Naive B cell (primary cell): ENCODE measurements at regions not wholly inside any gene's neighbourhood (a gene's known extent, or its start where the extent isn't known, plus 50 kb on each side); places are given as distances from the start of the nearest gene placed in this dataset.

Experiments used
- ATAC-seq, 2 donors: fragments of 150-1000 bp; cut with Tn5 transposase; 2 replicates each; pipeline ENCODE4 v1.10.0; 2021; ENCODE audit warnings: low read depth in 2 of 2, mild to moderate bottlenecking in 2 of 2, moderate library complexity in 2 of 2
- DNase-seq: peaks from one replicate; pipeline ENCODE4 v3.0.0; 2022
- H3K27ac Mint-ChIP-seq, 6 donors: one replicate each; pipeline ENCODE4 v1.8.0; 2020 to 2022; ENCODE audit warnings: mild to moderate bottlenecking in 6 of 6, mixed read lengths in 6 of 6, moderate library complexity in 5 of 6, inconsistent platforms in 2 of 6
- H3K27me3 Mint-ChIP-seq, 3 donors: one replicate each; pipeline ENCODE4 v1.8.0; 2021 to 2022; ENCODE audit warnings: mixed read lengths in 3 of 3, mild to moderate bottlenecking in 1 of 3
- H3K36me3 Mint-ChIP-seq, 2 donors: one replicate each; pipeline ENCODE4 v1.8.0; 2020 to 2022; ENCODE audit warnings: mixed read lengths in 2 of 2, inconsistent platforms in 1 of 2, mild to moderate bottlenecking in 1 of 2
- H3K4me1 Mint-ChIP-seq, 3 donors: one replicate each; pipeline ENCODE4 v1.8.0; 2020 to 2022; ENCODE audit warnings: mixed read lengths in 3 of 3, inconsistent platforms in 1 of 3, mild to moderate bottlenecking in 1 of 3, moderate library complexity in 1 of 3
- H3K4me3 Mint-ChIP-seq, 8 donors: one replicate each; pipeline ENCODE4 v1.8.0; 2020 to 2022; ENCODE audit warnings: mild to moderate bottlenecking in 8 of 8, mixed read lengths in 8 of 8, moderate library complexity in 8 of 8, inconsistent platforms in 2 of 8
- H3K9me3 Mint-ChIP-seq, 7 donors: one replicate each; pipeline ENCODE4 v1.8.0; 2020 to 2022; ENCODE audit warnings: mixed read lengths in 7 of 7, mild to moderate bottlenecking in 5 of 7, inconsistent platforms in 2 of 7, moderate library complexity in 1 of 7

DNA sequence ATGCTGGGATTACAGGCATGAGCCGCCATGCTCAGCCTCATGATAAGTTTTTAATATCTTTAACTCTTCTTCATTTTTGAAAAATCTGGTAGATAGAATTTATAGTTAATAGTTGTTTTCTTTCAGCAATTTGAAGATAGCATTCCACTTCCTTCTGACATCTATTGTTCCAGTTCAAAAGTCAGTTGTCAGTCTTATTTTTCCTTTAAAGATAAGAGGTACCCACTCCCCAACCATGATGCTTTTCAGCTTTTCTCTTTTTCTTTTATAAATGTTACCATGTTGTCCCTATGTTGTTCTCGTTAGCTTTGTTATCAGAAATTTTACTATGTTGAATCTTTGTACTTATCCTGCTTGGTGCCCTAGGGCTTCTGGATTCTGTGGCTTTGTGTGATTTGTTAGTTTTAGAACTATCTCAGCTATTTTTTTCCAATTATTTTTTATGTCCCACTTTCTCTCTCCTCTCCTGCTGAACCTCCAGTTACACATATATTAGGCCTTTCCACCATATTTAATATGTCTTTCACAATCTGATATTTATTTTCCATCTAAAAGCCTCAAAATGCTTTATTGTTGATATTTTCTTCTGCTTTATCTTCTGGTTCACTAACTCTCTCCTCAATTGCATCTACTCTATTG, 181.6 kb upstream of the FOXN3 start:
- H3K27me3 Mint-ChIP-seq: no peaks in the 10 kb centered on the region
- no peak overlapping the region for H3K4me3 Mint-ChIP-seq
- peaks cover 0 to 12% (median 5%) of the 10 kb centered on the region in 3 donors for H3K4me1 Mint-ChIP-seq
- peak overlapping the region in 3 of 6 donors; percentile 3 to 83 (median 42) for H3K27ac Mint-ChIP-seq
- ATAC-seq (no peak), DNase-seq (no peak)
- H3K36me3 Mint-ChIP-seq: peaks cover 34 to 41% of the 10 kb centered on the region in 2 donors
- H3K9me3 Mint-ChIP-seq: peaks cover 5 to 54% (median 41%) of the 10 kb centered on the region in 7 donors

DNA sequence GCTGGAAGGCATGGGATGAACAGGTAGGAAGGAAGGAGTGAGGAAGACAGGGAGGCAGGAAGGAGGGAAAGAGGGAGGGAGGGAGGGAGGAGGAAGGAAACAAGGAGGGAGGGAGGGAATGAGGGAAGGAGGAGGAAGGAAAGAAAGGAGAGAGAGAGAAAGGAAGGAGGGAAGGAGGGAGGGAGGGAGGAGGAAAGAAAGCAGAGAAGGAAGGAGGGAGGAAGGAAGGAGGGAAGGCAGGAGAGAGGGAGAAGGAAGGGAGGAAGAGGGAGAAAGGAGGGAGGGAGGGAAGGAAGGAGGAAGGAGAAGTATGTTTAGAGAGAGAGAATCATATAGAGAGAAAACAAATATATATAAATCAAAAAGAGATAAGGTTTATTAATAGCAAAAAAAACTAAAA, 175.9 kb upstream of the FOXN3 start:
- no peak overlapping the region for H3K4me3 Mint-ChIP-seq
- DNase-seq (no peak), ATAC-seq (no peak)
- peaks cover 6 to 55% (median 35%) of the 10 kb centered on the region in 7 donors for H3K9me3 Mint-ChIP-seq
- H3K36me3 Mint-ChIP-seq: peaks cover 38 to 39% of the 10 kb centered on the region in 2 donors
- H3K27me3 Mint-ChIP-seq: no peaks in the 10 kb centered on the region
- peaks cover 33 to 50% (median 35%) of the 10 kb centered on the region in 3 donors for H3K4me1 Mint-ChIP-seq
- H3K27ac Mint-ChIP-seq: peak overlapping the region in 4 of 6 donors; percentile 1 to 65 (median 54)

DNA sequence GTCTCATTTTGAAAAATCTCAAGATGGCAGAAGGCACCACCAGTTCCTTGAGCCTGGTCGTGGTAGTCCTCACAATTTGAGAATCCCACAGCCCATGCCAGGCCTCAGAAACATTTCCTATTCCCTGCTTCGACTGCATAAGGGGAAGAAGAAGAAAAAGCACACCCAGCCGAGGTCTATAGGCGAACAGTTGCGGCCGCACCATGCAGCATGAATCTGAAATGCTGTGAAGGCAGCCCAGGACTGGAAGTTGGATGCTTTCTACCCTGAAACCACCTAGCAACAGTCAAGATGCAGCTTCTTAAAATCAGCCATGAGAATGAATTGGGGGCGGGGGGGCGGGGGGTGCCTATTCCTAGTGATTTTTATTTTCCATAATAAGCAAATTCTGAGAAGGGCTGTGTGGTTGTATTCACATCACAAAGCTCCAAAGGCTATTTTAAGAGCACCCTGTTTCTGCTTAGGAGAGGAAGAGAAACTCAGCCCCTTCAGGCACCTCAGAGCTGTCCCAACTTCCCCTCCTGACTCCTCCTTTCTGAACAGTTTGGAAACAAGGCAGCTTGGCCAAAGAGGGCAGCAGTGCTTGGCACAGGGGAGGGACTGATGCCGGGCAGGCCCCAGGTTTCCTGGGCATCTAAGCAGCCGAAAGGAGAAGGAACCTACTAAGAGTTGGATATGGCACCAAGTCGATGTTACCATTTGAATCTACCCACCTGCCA, 172.5 kb upstream of the FOXN3 start:
- DNase-seq (peak; percentile 40), ATAC-seq (peak; percentile 92 to 95)
- Mint-ChIP-seq H3K36me3 (peaks cover 23% of the 10 kb centered on the region in 2 donors), H3K4me3 (peak overlapping the region; percentile 18 to 89 (median 76)), H3K27ac (peak overlapping the region; percentile 65 to 91 (median 88)), H3K27me3 (no peaks in the 10 kb centered on the region), H3K9me3 (peaks cover 6 to 35% (median 17%) of the 10 kb centered on the region in 7 donors), H3K4me1 (peaks cover 51 to 75% (median 55%) of the 10 kb centered on the region in 3 donors)

DNA sequence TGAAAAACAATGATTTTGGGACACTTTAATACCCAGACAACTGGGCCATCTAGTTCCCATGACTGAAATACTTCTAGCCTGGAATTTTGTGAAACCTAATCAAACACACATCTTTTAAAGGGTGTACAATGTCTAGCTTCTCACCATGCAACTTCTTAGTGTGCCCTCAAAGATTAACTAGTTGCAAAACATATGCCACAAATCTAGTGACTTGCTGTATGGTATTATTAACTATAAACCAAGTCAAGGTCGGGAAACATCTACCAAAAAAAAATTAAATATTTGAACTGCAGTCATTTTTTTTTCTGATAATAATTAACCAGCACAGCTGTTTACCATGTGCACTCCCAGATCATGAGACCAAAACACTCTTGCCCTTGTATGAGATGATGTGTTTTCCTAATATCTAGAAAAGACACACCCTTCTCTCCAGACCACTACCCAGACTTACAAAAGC, 171.8 kb upstream of the FOXN3 start:
- Mint-ChIP-seq H3K4me1 (peaks cover 51 to 76% (median 56%) of the 10 kb centered on the region in 3 donors), H3K4me3 (peak overlapping the region; percentile 18 to 89 (median 76)), H3K9me3 (peaks cover 6 to 30% (median 14%) of the 10 kb centered on the region in 7 donors), H3K36me3 (peaks cover 16 to 23% of the 10 kb centered on the region in 2 donors), H3K27me3 (no peaks in the 10 kb centered on the region), H3K27ac (peak overlapping the region; percentile 55 to 85 (median 70))
- DNase-seq: no peak
- no peak for ATAC-seq

DNA sequence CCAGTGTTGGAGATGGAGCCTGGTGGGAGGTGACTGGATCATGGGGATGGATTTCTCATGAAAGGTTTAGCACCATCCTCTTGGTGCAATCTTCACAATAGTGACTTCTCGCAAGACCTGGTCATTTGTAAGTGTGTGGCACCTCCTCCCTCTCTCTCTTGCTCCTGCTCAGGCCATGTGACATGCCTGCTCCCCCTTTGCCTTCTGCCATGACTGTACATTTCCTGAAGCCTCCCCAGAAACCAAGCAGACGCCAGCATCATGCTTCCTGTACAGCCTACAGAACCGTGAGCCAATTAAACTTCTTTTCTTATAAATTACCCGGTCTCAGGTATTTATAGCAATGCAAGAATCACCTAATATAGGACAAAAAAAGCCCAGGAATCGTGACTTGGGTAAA, 171.0 kb upstream of the FOXN3 start:
- Mint-ChIP-seq H3K9me3 (peaks cover 6 to 26% (median 12%) of the 10 kb centered on the region in 7 donors), H3K27me3 (no peaks in the 10 kb centered on the region), H3K27ac (peak overlapping the region; percentile 62 to 91 (median 76)), H3K4me1 (peaks cover 55 to 79% (median 62%) of the 10 kb centered on the region in 3 donors), H3K36me3 (peaks cover 16 to 22% of the 10 kb centered on the region in 2 donors), H3K4me3 (peak overlapping the region in 5 of 8 donors; percentile 26 to 80 (median 69))
- ATAC-seq: no peak
- no peak for DNase-seq

DNA sequence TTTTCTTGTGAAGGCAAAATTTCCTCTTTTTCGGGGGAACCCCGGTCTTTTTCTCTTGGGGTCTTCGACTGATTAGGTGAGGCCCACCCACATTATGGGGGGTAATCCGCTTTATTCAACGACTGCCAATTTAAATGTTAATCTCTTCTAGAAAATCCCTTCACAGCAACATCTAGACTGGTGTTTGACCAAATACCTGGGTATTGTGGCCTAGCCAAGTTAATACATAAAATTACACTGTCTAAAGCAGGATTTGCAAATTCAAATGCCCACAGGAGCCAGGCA, 170.0 kb upstream of the FOXN3 start:
- H3K27ac Mint-ChIP-seq: peak overlapping the region in 2 of 6 donors; percentile 17 to 28
- peaks cover 9 to 16% of the 10 kb centered on the region in 2 donors for H3K36me3 Mint-ChIP-seq
- peaks cover 55 to 71% (median 61%) of the 10 kb centered on the region in 3 donors for H3K4me1 Mint-ChIP-seq
- DNase-seq (no peak), ATAC-seq (no peak)
- no peaks in the 10 kb centered on the region for H3K27me3 Mint-ChIP-seq
- peak overlapping the region in 2 of 8 donors; percentile 28 to 42 for H3K4me3 Mint-ChIP-seq
- peaks cover 0 to 18% (median 12%) of the 10 kb centered on the region in 7 donors for H3K9me3 Mint-ChIP-seq

DNA sequence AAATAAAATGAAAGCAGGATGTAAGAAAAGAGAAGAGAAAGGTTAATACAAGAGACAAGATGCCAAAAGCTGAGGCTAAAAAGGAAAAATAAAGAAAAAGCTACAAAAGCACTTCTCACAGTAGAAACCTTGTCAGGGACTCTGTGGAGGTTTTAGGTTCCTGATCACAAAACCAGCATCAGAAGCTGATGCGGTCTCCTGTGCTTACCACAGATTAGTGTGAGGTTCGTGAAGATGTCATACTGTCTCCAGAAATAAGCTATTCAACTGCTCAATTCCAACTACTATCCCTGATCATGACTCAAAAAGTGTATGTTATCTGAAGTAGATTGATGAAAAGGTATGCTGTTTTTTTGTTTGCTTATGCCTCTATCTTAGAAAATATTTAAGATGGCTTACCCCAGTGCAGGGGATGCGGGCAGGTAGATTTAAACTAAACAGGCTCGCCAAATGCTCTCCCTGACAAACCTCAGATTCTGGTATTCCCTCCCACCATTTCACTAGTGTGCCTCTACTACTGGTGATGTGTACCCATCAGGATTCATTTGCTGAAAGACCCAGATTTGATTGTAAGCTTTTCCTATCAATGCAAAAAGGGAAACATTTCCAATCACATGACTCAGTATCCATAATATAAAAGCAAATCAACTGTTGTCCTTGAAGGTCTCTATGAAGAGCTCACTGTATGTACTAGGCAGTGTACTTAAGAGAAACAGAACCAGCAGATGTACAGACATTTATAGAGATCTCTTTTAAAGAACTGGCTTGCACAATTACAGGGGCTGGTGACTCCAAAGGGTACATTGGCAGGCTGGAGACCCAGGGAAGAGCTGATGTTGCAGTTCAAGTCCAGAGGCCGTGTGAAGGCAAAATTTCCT, 169.5 kb upstream of the FOXN3 start:
- H3K4me3 Mint-ChIP-seq: peak overlapping the region in 2 of 8 donors; percentile 15 to 58
- peak overlapping the region in 5 of 6 donors; percentile 7 to 85 (median 62) for H3K27ac Mint-ChIP-seq
- DNase-seq (no peak), ATAC-seq (no peak)
- peaks cover 7 to 15% of the 10 kb centered on the region in 2 donors for H3K36me3 Mint-ChIP-seq
- no peaks in the 10 kb centered on the region for H3K27me3 Mint-ChIP-seq
- H3K9me3 Mint-ChIP-seq: peaks cover 0 to 12% (median 7%) of the 10 kb centered on the region in 7 donors
- H3K4me1 Mint-ChIP-seq: peaks cover 55 to 65% (median 58%) of the 10 kb centered on the region in 3 donors

DNA sequence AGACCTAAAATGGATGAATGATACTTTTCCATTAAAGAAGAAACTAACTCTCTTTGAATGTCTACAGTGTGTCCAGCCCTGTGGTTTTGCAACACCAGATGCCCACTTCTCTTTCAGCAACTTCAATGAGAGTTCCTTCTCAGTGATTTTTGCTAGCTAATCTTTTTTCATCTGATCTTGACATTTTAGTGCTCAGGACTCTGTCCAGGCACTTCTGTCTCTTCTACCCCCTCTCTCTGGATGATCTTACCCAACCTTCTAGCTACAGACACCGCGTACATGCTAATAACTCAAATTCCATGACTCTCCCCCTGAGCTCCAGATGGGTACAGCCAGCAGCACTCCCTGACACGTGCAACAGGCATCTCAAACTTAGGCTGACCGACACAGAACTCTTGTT, 161.1 kb upstream of the FOXN3 start:
- Mint-ChIP-seq H3K9me3 (no peaks in the 10 kb centered on the region), H3K27me3 (no peaks in the 10 kb centered on the region), H3K4me1 (peaks cover 32 to 38% (median 35%) of the 10 kb centered on the region in 3 donors), H3K27ac (peak overlapping the region in 3 of 6 donors; percentile 1 to 45 (median 43)), H3K36me3 (peaks cover 12 to 15% of the 10 kb centered on the region in 2 donors), H3K4me3 (no peak overlapping the region)
- DNase-seq: no peak
- ATAC-seq: no peak

DNA sequence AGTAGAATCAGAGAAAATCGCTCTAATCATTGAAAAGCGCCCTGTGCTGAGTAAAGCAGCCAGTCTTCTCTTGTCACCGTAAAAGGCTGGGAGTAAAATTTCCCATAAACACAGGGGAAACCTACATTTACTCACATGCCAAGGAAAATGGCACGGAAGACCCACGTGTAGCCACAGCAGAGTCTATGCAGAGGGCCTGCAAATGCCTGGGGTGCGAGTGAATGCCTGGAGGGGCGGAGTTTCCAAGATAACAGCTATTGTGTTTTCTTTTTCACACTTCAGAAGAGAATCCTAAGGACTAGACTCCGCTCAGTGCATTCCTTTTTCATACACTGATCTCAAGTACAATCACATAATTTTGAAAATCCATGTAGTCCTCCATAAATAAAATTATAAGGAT, 159.9 kb upstream of the FOXN3 start:
- H3K4me1 Mint-ChIP-seq: peaks cover 37 to 48% (median 41%) of the 10 kb centered on the region in 3 donors
- no peak for DNase-seq
- H3K27ac Mint-ChIP-seq: no peak overlapping the region
- peaks cover 10 to 12% of the 10 kb centered on the region in 2 donors for H3K36me3 Mint-ChIP-seq
- no peaks in the 10 kb centered on the region for H3K27me3 Mint-ChIP-seq
- no peak overlapping the region for H3K4me3 Mint-ChIP-seq
- no peaks in the 10 kb centered on the region for H3K9me3 Mint-ChIP-seq
- ATAC-seq: no peak

DNA sequence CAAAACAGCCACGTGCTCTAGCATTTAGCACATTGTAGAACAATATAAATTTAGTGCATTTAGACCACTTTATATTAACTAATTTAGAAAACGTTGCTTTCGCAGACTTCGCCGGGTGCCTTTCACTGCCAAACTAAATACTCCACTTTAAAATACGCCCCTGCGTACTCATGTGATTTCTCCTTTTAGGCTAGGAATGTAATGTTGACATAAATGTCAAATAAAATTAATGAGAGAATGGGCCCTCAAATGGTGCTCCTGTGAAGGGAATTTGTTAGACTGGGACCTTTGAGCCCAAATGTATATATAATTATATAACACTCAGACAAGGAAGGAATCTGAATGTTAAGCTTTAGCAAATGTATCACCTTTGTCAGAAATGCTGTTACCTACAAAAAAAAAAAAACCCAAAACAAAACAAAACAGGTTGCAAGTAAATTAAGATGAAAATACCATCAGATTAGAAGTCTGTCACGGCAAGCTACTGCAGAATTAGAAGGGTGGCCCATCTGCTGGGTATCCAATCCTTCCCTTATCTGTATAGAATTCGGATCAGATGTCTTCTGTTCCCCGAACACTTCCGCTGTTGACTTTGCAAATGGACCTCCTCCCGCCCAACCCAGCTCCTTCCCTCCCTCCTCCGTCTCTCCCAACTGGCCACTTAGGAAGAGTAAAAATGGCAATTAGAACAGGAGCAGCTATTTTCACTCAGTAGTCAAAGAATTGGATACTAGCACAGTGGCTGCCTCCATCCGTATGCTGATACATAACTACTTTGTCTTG, 159.3 kb upstream of the FOXN3 start:
- H3K4me3 Mint-ChIP-seq: peak overlapping the region in 1 of 8 donors; percentile 11

DNA sequence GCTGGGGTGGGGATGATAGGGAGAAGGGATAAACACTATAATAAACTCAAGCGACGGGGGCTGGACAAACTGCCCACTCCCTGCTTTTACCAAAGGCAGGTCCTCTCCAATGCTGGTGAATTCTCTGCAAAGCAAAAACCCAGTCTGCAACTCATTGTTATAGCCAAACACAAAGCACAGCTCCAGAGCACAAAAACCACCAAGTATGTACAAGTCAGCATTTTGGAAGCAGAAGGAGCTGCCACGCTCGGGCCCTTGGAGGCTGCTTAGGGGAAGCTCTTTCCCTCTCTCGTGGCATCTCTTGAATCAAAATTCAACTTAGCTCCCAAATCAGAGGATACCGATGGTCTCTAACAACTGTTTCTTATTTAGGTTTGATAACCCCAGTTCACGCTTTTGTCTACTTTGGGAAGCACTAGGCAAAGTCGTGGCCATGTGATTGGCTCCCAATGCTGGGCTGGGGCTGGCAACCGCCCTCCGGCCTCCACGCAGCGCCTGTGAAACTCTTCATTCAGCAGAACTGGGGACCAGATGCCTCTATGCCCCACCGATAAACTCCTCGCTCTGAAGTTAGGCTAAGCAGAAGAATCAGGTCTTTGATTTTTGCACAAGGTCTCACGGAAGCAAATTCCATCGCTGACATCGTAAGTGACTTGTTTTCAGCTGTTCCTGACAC, 158.5 kb upstream of the FOXN3 start:
- Mint-ChIP-seq H3K4me1 (peaks cover 35 to 50% (median 41%) of the 10 kb centered on the region in 3 donors), H3K27ac (peak overlapping the region in 2 of 6 donors; percentile 9 to 12), H3K9me3 (no peaks in the 10 kb centered on the region), H3K4me3 (peak overlapping the region in 1 of 8 donors; percentile 11), H3K36me3 (peaks cover 5 to 7% of the 10 kb centered on the region in 2 donors), H3K27me3 (no peaks in the 10 kb centered on the region)
- no peak for DNase-seq
- ATAC-seq: no peak

More for the DNA sequence above, 159.3 kb upstream of the FOXN3 start:
- DNase-seq: no peak
- no peak for ATAC-seq
- no peaks in the 10 kb centered on the region for H3K27me3 Mint-ChIP-seq
- H3K9me3 Mint-ChIP-seq: no peaks in the 10 kb centered on the region
- H3K36me3 Mint-ChIP-seq: peaks cover 6 to 7% of the 10 kb centered on the region in 2 donors
- peak overlapping the region in 2 of 6 donors; percentile 27 to 77 for H3K27ac Mint-ChIP-seq
- peaks cover 35 to 48% (median 41%) of the 10 kb centered on the region in 3 donors for H3K4me1 Mint-ChIP-seq

DNA sequence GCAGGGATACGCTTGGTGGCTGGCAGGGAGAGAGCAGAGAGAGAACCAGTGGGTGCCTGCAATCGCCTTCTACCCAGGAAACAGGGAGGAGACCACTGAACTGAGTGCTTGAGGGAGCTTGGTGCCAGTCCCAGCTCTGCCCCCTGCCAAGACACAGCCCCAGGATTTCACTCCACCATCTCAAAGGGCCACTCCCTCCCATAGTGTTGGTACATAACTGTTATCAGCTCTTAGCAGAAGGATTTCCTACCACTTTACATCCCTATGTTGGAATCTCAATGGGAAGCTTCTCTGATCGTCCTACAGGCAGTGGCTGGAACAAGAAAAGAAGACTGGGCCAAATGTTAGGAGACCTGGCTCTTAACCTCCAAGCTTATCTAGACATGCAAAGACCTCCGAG, 157.4 kb upstream of the FOXN3 start:
- H3K27ac Mint-ChIP-seq: peak overlapping the region in 2 of 6 donors; percentile 63 to 73
- H3K4me3 Mint-ChIP-seq: no peak overlapping the region
- ATAC-seq (no peak), DNase-seq (no peak)
- no peaks in the 10 kb centered on the region for H3K9me3 Mint-ChIP-seq
- no peaks in the 10 kb centered on the region for H3K27me3 Mint-ChIP-seq
- peaks cover under 1 to 7% of the 10 kb centered on the region in 2 donors for H3K36me3 Mint-ChIP-seq
- peaks cover 35 to 56% (median 47%) of the 10 kb centered on the region in 3 donors for H3K4me1 Mint-ChIP-seq
